ENCODE measurements at regions not wholly inside any gene's neighbourhood (a gene's known extent, or its start where the extent isn't known, plus 50 kb on each side); places are given as distances from the start of the nearest gene placed in this dataset.

DNA sequence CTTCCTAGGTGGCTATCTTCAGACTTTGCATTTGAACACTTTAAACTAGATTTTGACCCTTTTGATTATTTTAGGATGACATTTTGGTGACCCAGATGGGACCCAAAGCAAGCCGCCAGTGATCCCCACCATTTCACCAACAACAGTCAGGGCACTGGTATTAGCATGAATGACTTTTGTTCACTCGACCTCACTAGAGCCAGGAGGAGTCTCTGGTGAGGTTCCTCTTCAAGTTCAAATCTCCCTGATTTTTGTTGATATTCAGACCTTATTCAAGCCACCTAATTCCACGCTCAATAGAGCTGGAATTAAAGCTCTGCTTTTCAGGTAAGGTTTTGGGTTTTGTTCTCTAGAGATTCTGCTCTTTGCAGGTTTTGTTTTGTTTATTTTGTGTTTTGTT is 202.3 kb downstream of the MREG start:
- CTCF ChIA-PET (ENCODE audit: low intra/inter-chr PET ratio, low total read pairs), result no interaction called here

More for the DNA sequence above, 202.3 kb downstream of the MREG start:
- BruUV-seq (replicated peaks), result no TSS peak
- H3K79me2 ChIP-seq (ENCODE audit: insufficient read depth, low read length), result no peaks in the 10 kb centered on the region
- in situ Hi-C loops (cut with HindIII; ENCODE audit: extremely low pct_ligation_motif_present, low pct_unique_long_range_greater_than_20kb), result no loop called here
- H3K27ac ChIP-seq (ENCODE audit: extremely low read length, insufficient read depth, low read length), result no peak overlapping the region
- DNase-seq (ENCODE audit: low spot score) (no peak), FAIRE-seq (peak; percentile 12), ATAC-seq (no peak)
- no peak overlapping the region for H3K9ac ChIP-seq (ENCODE audit: insufficient read depth, low read depth, low read length)
- H3K36me3 ChIP-seq (replicated peaks in 1 of 2; ENCODE audit: control insufficient read depth in 1 of 2, insufficient read depth in 2 of 2, low read length in 2 of 2), result no peaks in the 10 kb centered on the region
- TF ChIP-seq CENPX (CRISPR knock-in tag; IDR thresholded peaks at IDR 0.05) (no peak), SP4 (CRISPR knock-in tag; IDR thresholded peaks at IDR 0.05) (no peak), ZNF264 (CRISPR knock-in tag; IDR thresholded peaks at IDR 0.05) (no peak), ZNF234 (CRISPR knock-in tag; conservative IDR thresholded peaks at IDR 0.05) (no peak), FLYWCH1 (CRISPR knock-in tag; IDR thresholded peaks at IDR 0.05) (no peak), XBP1 (CRISPR knock-in tag; IDR thresholded peaks at IDR 0.05) (no peak), SRF (IDR thresholded peaks at IDR 0.05; ENCODE audit: low read depth, low read length) (no peak), HNRNPL (IDR thresholded peaks at IDR 0.05; ENCODE audit: low read depth, low read length) (no peak), EHMT2 (IDR thresholded peaks at IDR 0.05; ENCODE audit: borderline replicate concordance, low read depth, low read length) (no peak), TMF1 (CRISPR knock-in tag; IDR thresholded peaks at IDR 0.05; ENCODE audit: low read depth) (no peak), ZNF703 (CRISPR knock-in tag; IDR thresholded peaks at IDR 0.05; ENCODE audit: borderline replicate concordance) (no peak), ZNF317 (CRISPR knock-in tag; IDR thresholded peaks at IDR 0.05) (no peak), ZNF501 (CRISPR knock-in tag; IDR thresholded peaks at IDR 0.05) (no peak), HNF4G (IDR thresholded peaks at IDR 0.05; ENCODE audit: borderline replicate concordance, low read depth, low read length) (no peak), HNF4G (CRISPR knock-in tag; IDR thresholded peaks at IDR 0.05; ENCODE audit: borderline replicate concordance, low read depth) (no peak), SSRP1 (CRISPR knock-in tag; IDR thresholded peaks at IDR 0.05) (no peak)
- TF ChIP-seq, protein P1, sequence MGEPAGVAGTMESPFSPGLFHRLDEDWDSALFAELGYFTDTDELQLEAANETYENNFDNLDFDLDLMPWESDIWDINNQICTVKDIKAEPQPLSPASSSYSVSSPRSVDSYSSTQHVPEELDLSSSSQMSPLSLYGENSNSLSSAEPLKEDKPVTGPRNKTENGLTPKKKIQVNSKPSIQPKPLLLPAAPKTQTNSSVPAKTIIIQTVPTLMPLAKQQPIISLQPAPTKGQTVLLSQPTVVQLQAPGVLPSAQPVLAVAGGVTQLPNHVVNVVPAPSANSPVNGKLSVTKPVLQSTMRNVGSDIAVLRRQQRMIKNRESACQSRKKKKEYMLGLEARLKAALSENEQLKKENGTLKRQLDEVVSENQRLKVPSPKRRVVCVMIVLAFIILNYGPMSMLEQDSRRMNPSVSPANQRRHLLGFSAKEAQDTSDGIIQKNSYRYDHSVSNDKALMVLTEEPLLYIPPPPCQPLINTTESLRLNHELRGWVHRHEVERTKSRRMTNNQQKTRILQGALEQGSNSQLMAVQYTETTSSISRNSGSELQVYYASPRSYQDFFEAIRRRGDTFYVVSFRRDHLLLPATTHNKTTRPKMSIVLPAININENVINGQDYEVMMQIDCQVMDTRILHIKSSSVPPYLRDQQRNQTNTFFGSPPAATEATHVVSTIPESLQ (CRISPR knock-in tag; conservative IDR thresholded peaks at IDR 0.05), result no peak
- TF ChIP-seq, protein P2, sequence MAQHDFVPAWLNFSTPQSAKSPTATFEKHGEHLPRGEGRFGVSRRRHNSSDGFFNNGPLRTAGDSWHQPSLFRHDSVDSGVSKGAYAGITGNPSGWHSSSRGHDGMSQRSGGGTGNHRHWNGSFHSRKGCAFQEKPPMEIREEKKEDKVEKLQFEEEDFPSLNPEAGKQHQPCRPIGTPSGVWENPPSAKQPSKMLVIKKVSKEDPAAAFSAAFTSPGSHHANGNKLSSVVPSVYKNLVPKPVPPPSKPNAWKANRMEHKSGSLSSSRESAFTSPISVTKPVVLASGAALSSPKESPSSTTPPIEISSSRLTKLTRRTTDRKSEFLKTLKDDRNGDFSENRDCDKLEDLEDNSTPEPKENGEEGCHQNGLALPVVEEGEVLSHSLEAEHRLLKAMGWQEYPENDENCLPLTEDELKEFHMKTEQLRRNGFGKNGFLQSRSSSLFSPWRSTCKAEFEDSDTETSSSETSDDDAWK (CRISPR knock-in tag; IDR thresholded peaks at IDR 0.05), result no peak
- TF ChIP-seq, protein P3, sequence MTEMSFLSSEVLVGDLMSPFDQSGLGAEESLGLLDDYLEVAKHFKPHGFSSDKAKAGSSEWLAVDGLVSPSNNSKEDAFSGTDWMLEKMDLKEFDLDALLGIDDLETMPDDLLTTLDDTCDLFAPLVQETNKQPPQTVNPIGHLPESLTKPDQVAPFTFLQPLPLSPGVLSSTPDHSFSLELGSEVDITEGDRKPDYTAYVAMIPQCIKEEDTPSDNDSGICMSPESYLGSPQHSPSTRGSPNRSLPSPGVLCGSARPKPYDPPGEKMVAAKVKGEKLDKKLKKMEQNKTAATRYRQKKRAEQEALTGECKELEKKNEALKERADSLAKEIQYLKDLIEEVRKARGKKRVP (CRISPR knock-in tag; IDR thresholded peaks at IDR 0.05), result no peak
- H2AFZ ChIP-seq (ENCODE audit: low read length), result no peak overlapping the region
- H3K4me3 ChIP-seq (replicated peaks in 1 of 3; ENCODE audit: insufficient read depth in 1 of 3, low read depth in 2 of 3, low read length in 3 of 3), result no peak overlapping the region
- H3K27me3 ChIP-seq (ENCODE audit: control insufficient read depth in 1 of 2, insufficient read depth in 2 of 2, low read length in 2 of 2), result no peaks in the 10 kb centered on the region
- intact Hi-C loops (cut with micrococcal nuclease; ENCODE audit: unreplicated experiment), result no loop called here
- no peaks in the 10 kb centered on the region for H3K9me3 ChIP-seq (ENCODE audit: low read length)
- no peaks in the 10 kb centered on the region for H4K20me1 ChIP-seq (ENCODE audit: insufficient read depth, low read length)
- H3K4me2 ChIP-seq (ENCODE audit: low read depth, low read length), result no peak overlapping the region
- POLR2A ChIA-PET, result no interaction called here
- peaks cover 14% of the 10 kb centered on the region for H3K4me1 ChIP-seq (ENCODE audit: insufficient read depth, low read length)
- WGBS (ENCODE audit: low lambda C conversion rate), result 94% methylated on average over 3 of the region's 3 CpGs

All from HepG2 (cell line).